ENCODE measurements at regions not wholly inside any gene's neighbourhood (a gene's known extent, or its start where the extent isn't known, plus 50 kb on each side); places are given as distances from the start of the nearest gene placed in this dataset.

GRCh38 chr21:26784974-26785373 is 60.2 kb downstream of the ADAMTS1 start:
- WGBS, 5 donors = 83 to 94% (median 87%) methylated on average over 3 of the region's 3 CpGs
- intact Hi-C loops (cut with DNase I; ENCODE audit: low total_unique reads) = no loop called here
- Histone ChIP-seq H3K27ac (peak overlapping the region in 4 of 5 donors; percentile 15 to 71 (median 56)), H3K4me1 (peaks cover 0 to 21% (median 7%) of the 10 kb centered on the region in 4 donors), H3K36me3 (no peaks in the 10 kb centered on the region), H3K27me3 (no peaks in the 10 kb centered on the region), H3K9me3 (no peaks in the 10 kb centered on the region), H3K4me3 (no peak overlapping the region)
- no peak for DNase-seq
- TF ChIP-seq, protein P1, sequence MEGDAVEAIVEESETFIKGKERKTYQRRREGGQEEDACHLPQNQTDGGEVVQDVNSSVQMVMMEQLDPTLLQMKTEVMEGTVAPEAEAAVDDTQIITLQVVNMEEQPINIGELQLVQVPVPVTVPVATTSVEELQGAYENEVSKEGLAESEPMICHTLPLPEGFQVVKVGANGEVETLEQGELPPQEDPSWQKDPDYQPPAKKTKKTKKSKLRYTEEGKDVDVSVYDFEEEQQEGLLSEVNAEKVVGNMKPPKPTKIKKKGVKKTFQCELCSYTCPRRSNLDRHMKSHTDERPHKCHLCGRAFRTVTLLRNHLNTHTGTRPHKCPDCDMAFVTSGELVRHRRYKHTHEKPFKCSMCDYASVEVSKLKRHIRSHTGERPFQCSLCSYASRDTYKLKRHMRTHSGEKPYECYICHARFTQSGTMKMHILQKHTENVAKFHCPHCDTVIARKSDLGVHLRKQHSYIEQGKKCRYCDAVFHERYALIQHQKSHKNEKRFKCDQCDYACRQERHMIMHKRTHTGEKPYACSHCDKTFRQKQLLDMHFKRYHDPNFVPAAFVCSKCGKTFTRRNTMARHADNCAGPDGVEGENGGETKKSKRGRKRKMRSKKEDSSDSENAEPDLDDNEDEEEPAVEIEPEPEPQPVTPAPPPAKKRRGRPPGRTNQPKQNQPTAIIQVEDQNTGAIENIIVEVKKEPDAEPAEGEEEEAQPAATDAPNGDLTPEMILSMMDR (IDR thresholded peaks at IDR 0.05) = no peak
- TF ChIP-seq POLR2A (IDR thresholded peaks at IDR 0.05) = no peak
- TF ChIP-seq POLR2AphosphoS5 (IDR thresholded peaks at IDR 0.05) = peak; percentile 12 to 46 (median 21)
- peak; percentile 66 for TF ChIP-seq EP300 (IDR thresholded peaks at IDR 0.05)

DNA sequence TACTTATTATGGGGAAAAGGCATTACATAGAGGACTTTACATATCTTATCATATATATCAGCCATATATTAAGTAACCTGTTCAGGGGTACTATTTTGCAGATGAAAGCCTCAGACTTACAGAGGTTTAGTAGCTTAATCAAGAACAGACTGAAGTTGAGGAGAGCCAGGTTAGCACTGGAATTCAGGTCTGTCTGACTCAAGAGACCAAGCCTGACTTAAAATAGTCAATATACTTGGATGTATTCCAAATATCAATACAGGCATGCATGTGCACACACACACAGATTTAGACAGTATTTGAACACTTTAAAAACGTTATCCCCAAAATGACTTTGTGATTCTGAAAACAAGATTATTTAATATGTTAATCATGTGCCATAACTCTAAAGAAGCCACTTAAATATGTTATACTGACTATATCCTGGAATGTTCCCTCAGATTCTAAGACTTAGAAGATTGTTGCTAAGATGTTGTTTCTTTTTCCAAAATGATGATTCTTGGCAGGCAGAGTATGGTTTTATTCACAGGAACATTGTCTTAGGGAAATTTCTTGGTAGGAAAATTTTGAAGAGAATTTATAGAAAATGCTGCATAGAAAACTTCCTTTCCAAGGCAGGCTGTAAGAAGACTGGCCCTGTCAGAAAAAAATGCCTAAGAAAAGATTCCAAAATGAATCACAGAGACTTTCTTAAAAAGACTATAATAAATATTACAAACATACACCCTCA is 61.6 kb downstream of the ADAMTS1 start:
- Histone ChIP-seq H3K27ac (peak overlapping the region in 4 of 5 donors; percentile 63 to 71 (median 67)), H3K36me3 (no peaks in the 10 kb centered on the region), H3K27me3 (no peaks in the 10 kb centered on the region), H3K4me1 (peaks cover 0 to 19% (median 7%) of the 10 kb centered on the region in 4 donors), H3K9me3 (no peaks in the 10 kb centered on the region), H3K4me3 (no peak overlapping the region)
- no peak for TF ChIP-seq POLR2AphosphoS5 (IDR thresholded peaks at IDR 0.05)
- TF ChIP-seq POLR2A (IDR thresholded peaks at IDR 0.05) = no peak
- TF ChIP-seq, protein P1 (IDR thresholded peaks at IDR 0.05) = no peak
- TF ChIP-seq EP300 (IDR thresholded peaks at IDR 0.05) = no peak
- peak in 1 of 2 donors; percentile 72 for DNase-seq
- intact Hi-C loops (cut with DNase I; ENCODE audit: low total_unique reads) = no loop called here
- 8 to 29% (median 13%) methylated on average over 1 of the region's 1 CpG for WGBS, 5 donors

- Histone ChIP-seq H3K9me3 (no peaks in the 10 kb centered on the region), H3K27me3 (no peaks in the 10 kb centered on the region)
These were observed 62.5 kb downstream of the ADAMTS1 start for GRCh38 chr21:26782747-26783146.

GRCh38 chr21:26782331-26782730 is 62.9 kb downstream of the ADAMTS1 start:
- 67 to 92% (median 86%) methylated on average over 3 of the region's 3 CpGs for WGBS, 5 donors

More at GRCh38 chr21:26782747-26783146, 62.5 kb downstream of the ADAMTS1 start:
- Histone ChIP-seq H3K36me3 (no peaks in the 10 kb centered on the region), H3K4me1 (peaks cover 0 to 19% (median 7%) of the 10 kb centered on the region in 4 donors), H3K4me3 (no peak overlapping the region), H3K27ac (peak overlapping the region in 4 of 5 donors; percentile 63 to 71 (median 67))
- 49 to 85% (median 70%) methylated on average over 2 of the region's 2 CpGs for WGBS, 5 donors
- peak in 1 of 3 donors; percentile 51 for TF ChIP-seq POLR2AphosphoS5 (IDR thresholded peaks at IDR 0.05)
- TF ChIP-seq, protein P1 (IDR thresholded peaks at IDR 0.05) = no peak
- intact Hi-C loops (cut with DNase I; ENCODE audit: low total_unique reads) = no loop called here
- DNase-seq = peak in 1 of 2 donors; percentile 65

More at GRCh38 chr21:26782331-26782730, 62.9 kb downstream of the ADAMTS1 start:
- TF ChIP-seq EP300 (IDR thresholded peaks at IDR 0.05) (no peak), POLR2A (IDR thresholded peaks at IDR 0.05) (no peak), POLR2AphosphoS5 (IDR thresholded peaks at IDR 0.05) (no peak)
- TF ChIP-seq, protein P1 (IDR thresholded peaks at IDR 0.05) = no peak
- peaks cover 0 to 19% (median 7%) of the 10 kb centered on the region in 4 donors for H3K4me1 ChIP-seq
- peak in 1 of 2 donors; percentile 41 for DNase-seq
- intact Hi-C loops (cut with DNase I; ENCODE audit: low total_unique reads) = no loop called here
- H3K4me3 ChIP-seq = no peak overlapping the region
- H3K27ac ChIP-seq = peak overlapping the region in 4 of 5 donors; percentile 63 to 71 (median 67)
- H3K9me3 ChIP-seq = no peaks in the 10 kb centered on the region
- H3K36me3 ChIP-seq = no peaks in the 10 kb centered on the region
- no peaks in the 10 kb centered on the region for H3K27me3 ChIP-seq

Measured in stomach (tissue), 8 donors.